IPS DF 4.7 (cell line): ENCODE measurements at regions not wholly inside any gene's neighbourhood (a gene's known extent, or its start where the extent isn't known, plus 50 kb on each side); places are given as distances from the start of the nearest gene placed in this dataset.
"Not testable (repeated sequence)": the region's sequence is repeated elsewhere in the genome, so short reads cannot be mapped to it uniquely, and the experiment has no call there.

Experiments
- DNase-seq: peaks from one replicate; pipeline ENCODE4 v3.0.0-alpha.2; 2013; ENCODE audit warnings: low spot score; ENCODE audit errors: extremely low read depth

DNA sequence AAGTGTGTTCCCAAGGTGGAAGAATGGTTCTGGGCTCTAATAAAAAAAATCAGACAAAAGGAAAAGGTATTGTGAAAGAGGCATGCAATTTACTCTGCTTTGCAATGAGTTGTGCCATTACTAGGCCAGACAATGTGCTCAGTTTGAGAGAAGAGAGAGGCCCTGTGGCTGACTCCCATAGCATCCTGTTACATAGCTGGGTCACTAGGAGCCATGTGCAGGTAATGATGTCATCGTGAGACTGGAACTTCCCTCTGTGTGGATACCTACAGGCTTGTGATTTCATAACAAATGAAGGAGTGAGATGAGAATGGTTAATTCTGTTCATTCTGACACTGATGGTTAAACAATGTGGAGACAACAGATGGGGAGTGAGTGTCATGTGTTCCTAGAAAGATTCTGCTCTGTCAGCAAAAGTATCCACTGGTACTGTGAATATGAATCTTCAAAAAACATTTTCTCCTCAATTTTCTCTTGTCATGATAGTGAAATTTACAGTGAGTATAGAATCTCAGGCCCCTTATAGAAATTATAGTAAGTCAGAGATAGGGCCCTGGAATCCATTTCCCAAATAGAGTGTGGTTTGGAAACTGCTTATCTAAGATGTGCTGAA lies 648.7 kb upstream of the DPPA4 start:
- no peak for DNase-seq

GRCh38 chr3:109994853-109995252 lies 657.5 kb upstream of the DPPA4 start:
- no peak for DNase-seq

DNA sequence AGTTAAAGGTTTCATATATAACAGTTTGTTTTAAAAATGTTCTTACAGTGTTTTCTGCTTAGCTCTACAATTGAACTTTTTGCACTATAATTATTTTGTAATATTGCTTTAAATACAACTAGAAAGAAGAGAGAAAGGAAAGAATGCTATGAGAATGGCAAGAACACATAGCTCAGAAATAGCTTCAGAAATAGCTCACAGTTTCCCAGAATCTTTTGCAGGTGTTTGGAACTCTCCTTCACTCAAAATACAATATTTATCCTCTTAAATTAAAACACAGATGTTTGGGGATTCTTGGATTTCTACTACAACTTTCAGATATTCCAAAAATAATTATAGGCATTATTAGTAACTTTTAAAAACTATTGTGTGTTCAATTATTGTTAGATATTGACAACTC lies 658.0 kb upstream of the DPPA4 start:
- no peak for DNase-seq

DNA sequence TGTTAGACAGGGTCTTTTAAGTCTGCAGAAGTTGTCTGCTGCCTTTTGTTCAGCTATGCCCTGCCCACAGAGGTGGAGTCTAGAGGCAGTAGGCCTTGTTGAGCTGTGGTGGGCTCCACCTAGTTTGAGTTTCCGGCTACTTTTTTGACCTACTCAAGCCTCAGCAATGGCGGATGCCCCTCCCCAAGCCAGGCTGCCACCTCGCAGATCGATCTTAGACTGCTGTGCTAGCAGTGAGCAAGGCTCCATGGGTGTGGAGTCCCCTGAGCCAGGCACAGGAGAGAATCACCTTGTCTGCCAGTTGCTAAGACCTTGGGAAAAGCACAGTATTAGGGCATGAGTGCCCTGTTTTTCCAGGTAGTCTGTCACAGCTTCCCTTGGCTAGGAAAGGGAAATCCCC lies 664.6 kb upstream of the DPPA4 start:
- DNase-seq: not testable (repeated sequence)

DNA sequence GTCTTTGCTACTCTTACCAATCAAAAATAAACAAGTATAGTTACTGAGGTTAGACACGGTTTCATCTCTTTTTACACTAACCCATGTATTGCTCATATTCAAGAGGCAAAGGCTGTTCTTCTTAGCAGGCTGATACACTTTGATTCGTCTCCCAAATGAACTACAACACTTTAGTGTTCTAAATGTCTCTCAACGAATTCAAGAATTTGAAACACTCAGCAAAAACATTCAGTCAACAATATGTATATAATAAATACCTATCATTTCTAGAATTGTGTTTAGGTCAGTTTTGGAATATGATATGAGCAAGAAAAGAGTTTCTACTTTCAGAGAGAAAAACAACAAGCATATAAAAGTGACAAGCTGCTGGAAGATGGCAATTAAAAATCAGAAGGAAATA lies 669.6 kb upstream of the DPPA4 start:
- DNase-seq: no peak

GRCh38 chr3:110015231-110015963 lies 678.1 kb upstream of the DPPA4 start:
- no peak for DNase-seq

GRCh38 chr3:110016235-110016815 lies 679.0 kb upstream of the DPPA4 start:
- no peak for DNase-seq

GRCh38 chr3:110017304-110017703 lies 680.0 kb upstream of the DPPA4 start:
- DNase-seq: no peak

GRCh38 chr3:110021659-110022058 lies 684.3 kb upstream of the DPPA4 start:
- DNase-seq: no peak

DNA sequence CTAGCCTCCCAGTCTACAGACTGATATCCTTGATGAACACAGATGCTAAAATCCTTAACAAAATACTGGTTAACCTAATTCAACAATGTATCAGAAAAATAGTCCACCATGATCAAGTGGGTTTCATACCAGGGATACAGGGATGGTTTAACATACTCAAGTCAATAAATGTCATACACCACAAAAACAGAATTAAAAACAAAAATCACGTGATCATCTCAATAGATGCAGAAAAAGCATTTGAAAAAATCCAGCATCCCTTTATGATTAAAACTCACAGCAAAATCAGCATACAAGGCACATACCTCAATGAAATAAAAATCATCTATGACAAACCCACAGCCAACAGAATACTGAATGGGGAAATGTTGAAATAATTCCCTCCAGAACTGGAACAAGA lies 685.7 kb upstream of the DPPA4 start:
- not testable (repeated sequence) for DNase-seq

DNA sequence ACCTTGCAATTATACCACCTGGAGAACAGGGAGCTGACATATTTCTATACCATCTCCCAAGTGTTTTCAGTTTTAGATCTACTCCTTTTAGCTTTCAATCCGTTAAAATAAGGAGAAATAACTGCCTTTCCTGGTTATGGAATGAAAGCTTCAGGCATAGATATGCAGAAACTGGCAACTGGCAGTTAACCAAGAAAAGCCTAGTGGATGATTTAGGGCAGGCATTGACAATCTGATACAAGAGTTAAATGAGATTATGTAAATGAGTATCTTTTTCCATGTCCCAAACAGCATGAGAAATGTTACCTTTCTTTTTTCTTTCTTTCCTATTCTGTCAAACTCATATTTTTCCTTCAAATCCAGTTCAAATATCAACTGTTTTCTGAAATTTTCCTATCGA lies 689.1 kb upstream of the DPPA4 start:
- DNase-seq: no peak

DNA sequence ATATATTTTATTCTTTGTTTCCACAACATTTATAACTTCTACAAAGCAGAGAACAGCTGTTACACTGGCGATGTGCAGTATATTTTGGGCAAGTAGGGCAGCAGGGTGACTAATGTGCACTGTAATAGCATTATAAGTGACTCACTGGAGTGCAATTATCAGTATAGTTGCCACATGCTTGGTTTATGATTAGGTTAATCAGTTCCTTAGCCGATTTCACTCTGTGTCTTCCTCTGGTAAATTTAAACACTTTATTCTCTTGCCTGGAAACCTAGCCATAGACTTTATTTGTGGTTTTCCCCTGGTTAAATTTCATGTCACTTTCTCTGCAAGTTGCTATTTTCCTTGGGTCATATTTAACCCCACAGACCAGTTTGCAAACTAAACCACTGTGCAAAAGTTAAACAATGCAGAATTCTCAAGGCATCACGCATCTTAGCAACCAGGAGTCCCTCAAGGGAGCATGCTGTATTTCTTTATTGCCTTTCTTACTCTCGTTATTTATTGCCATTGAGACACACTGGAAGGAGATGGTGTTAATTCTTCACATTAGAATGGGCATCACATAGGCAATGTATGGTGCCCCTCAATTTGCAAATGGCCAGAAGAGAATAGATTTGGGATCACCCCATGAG lies 690.2 kb upstream of the DPPA4 start:
- no peak for DNase-seq

GRCh38 chr3:110031975-110032374 lies 694.6 kb upstream of the DPPA4 start:
- DNase-seq: no peak

- DNase-seq: no peak
These were observed 722.1 kb upstream of the DPPA4 start for GRCh38 chr3:110059431-110059830.

GRCh38 chr3:110062716-110063115 lies 725.4 kb upstream of the DPPA4 start:
- DNase-seq: no peak

GRCh38 chr3:110063178-110063577 lies 725.8 kb upstream of the DPPA4 start:
- no peak for DNase-seq

GRCh38 chr3:110066206-110066605 lies 728.9 kb upstream of the DPPA4 start:
- DNase-seq: no peak

DNA sequence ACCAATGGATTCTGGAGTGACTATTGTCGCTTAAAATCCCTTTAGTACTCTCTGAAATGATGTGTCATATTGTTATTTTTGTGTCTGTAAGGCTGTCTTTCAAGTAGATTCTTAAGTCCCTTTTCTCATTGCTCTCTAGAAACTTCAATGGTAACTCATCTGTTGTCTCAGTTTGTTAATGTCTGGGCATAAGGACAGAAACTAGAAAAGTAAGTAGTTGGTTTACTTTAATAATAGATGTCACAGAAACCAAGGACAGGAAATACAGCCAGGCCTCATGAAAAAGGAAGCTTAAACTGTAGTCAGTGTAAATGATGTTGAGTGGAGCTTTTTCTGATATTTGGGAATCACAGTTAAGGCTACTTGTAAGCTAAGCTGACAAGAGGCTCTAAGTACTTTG lies 730.2 kb upstream of the DPPA4 start:
- DNase-seq: no peak

GRCh38 chr3:110069761-110070160 lies 732.4 kb upstream of the DPPA4 start:
- DNase-seq: no peak

DNA sequence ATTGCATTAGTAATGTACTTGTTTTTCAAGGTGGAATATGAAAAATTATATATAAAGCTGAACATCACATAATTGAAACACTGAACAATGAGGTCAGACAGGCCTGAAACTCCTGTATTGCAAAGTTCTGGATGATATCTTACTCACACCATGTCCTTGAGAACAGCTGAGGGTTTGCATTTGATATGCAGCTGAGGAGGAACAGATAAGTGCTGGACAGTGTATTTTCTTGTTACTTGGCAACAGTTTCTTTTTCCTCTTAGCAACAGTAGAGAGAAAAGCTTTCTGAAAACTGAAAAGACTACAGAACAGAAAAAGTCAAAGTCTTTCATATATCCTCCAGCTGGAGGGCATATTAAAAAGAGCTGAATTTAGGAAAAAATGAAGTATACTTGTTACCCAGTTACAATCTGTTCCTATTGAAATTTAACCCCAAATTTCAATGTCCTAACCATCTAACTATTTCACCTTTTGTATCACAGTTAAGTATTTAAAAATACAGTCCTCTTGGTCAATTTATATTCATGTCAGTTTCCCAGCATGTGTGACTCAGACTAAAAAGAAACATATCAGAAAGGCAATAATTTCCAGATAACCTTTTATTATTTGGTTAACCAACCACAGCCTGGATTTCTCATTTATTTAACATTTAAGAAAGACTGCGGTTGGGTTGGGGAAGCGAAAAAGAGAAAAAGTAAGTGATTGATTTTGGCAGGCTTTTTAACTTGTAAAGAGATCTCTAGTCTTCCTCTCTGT lies 733.0 kb upstream of the DPPA4 start:
- DNase-seq: no peak

- DNase-seq: no peak
These were observed 736.7 kb upstream of the DPPA4 start for GRCh38 chr3:110074095-110074494.

DNA sequence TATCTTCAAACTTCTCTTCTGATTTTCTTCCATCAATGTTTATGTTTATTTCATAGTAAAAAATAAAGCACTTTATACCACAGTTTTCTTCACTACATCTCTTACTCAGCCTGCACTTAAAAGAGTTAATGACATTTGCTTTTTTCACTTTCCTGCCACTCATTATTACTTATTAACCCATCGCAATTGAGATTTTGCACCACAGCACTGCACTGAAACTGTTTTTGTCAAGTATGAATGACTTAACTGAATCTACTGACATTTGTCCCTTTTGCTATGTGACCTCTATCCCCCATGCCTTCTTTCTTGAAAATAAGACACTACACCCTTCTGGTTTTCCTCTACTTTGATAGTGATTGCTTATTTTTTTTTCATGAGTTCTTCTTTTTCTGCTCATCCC lies 739.7 kb upstream of the DPPA4 start:
- no peak for DNase-seq
